ENCODE measurements at regions not wholly inside any gene's neighbourhood (a gene's known extent, or its start where the extent isn't known, plus 50 kb on each side); places are given as distances from the start of the nearest gene placed in this dataset.

DNA sequence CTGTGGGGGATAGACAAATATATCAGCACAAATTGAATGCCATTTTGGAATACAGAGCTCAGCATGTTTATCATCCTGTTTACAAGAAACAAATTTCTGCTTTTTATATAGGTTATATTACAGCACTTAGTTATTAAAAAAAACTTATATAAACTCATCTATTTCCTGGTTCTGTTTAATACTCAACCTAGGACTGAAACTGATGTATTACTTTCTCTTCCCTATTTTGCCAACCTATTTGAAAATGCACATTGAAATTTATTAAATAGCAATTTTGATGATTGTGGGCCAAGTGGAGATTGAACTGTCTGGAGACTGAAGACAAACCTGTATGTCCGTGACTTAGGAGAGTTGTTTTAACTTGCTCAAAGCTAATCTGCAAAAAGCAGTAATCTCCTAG lies 288.3 kb upstream of the ANO3 start:
- Histone ChIP-seq H3K9me2 (ENCODE audit: low read depth, low read length) (no peaks in the 10 kb centered on the region), H3K27ac (ENCODE audit: low read depth, low read length, poor library complexity, severe bottlenecking) (no peak overlapping the region), H3K4me1 (ENCODE audit: insufficient read depth, low read length, severe bottlenecking) (peaks cover 21% of the 10 kb centered on the region), H3K79me2 (ENCODE audit: insufficient read depth, low read length) (no peaks in the 10 kb centered on the region), H2AFZ (ENCODE audit: low read length) (peak overlapping the region; percentile 97; the same call in 1 of the 2 replicates), H3K27me3 (ENCODE audit: insufficient read depth, low read length) (no peaks in the 10 kb centered on the region), H4K20me1 (ENCODE audit: insufficient read depth, low read length) (no peaks in the 10 kb centered on the region), H3K36me3 (ENCODE audit: insufficient read depth, low read length) (no peaks in the 10 kb centered on the region), H3K4me3 (ENCODE audit: low read depth, low read length, poor library complexity, severe bottlenecking) (no peak overlapping the region), H3K9ac (ENCODE audit: low read length) (no peak overlapping the region), H3K9me3 (ENCODE audit: low read length) (no peaks in the 10 kb centered on the region), H3K4me2 (ENCODE audit: low read length) (no peak overlapping the region), H3F3A (ENCODE audit: insufficient read depth, low read length) (no peaks in the 10 kb centered on the region)
- TF ChIP-seq, protein P1, sequence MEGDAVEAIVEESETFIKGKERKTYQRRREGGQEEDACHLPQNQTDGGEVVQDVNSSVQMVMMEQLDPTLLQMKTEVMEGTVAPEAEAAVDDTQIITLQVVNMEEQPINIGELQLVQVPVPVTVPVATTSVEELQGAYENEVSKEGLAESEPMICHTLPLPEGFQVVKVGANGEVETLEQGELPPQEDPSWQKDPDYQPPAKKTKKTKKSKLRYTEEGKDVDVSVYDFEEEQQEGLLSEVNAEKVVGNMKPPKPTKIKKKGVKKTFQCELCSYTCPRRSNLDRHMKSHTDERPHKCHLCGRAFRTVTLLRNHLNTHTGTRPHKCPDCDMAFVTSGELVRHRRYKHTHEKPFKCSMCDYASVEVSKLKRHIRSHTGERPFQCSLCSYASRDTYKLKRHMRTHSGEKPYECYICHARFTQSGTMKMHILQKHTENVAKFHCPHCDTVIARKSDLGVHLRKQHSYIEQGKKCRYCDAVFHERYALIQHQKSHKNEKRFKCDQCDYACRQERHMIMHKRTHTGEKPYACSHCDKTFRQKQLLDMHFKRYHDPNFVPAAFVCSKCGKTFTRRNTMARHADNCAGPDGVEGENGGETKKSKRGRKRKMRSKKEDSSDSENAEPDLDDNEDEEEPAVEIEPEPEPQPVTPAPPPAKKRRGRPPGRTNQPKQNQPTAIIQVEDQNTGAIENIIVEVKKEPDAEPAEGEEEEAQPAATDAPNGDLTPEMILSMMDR (IDR thresholded peaks at IDR 0.05; ENCODE audit: low read length) = no peak
- no peak for TF ChIP-seq EZH2 (IDR thresholded peaks at IDR 0.05; ENCODE audit: borderline replicate concordance, low read length)

DNA sequence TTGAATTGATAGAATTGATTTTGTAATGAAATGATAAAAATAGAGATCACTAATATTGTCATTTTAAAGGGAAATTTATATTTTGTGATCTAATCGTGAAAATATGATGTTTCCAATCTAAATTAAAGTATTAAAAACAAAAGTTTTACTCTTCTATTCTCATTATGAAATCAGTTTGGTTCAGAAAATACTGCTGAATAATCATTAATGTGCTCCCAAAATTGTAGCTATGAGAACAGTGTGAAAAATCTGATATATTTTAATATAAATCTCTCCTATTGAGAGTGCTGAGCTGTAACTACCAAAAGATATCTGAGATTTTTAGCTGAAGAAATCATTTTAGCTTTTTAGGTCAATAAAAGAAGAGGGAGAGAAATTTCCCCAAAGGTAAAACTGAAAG lies 287.5 kb upstream of the ANO3 start:
- Histone ChIP-seq H3K9me2 (ENCODE audit: low read depth, low read length) (no peaks in the 10 kb centered on the region), H3K4me3 (ENCODE audit: low read depth, low read length, poor library complexity, severe bottlenecking) (no peak overlapping the region), H2AFZ (ENCODE audit: low read length) (no peak overlapping the region), H3K79me2 (ENCODE audit: insufficient read depth, low read length) (no peaks in the 10 kb centered on the region), H3K4me1 (ENCODE audit: insufficient read depth, low read length, severe bottlenecking) (peaks cover 21% of the 10 kb centered on the region), H3K27me3 (ENCODE audit: insufficient read depth, low read length) (no peaks in the 10 kb centered on the region), H4K20me1 (ENCODE audit: insufficient read depth, low read length) (no peaks in the 10 kb centered on the region), H3K9me3 (ENCODE audit: low read length) (no peaks in the 10 kb centered on the region), H3K4me2 (ENCODE audit: low read length) (no peak overlapping the region), H3K9ac (ENCODE audit: low read length) (no peak overlapping the region), H3F3A (ENCODE audit: insufficient read depth, low read length) (no peaks in the 10 kb centered on the region), H3K27ac (ENCODE audit: low read depth, low read length, poor library complexity, severe bottlenecking) (no peak overlapping the region), H3K36me3 (ENCODE audit: insufficient read depth, low read length) (no peaks in the 10 kb centered on the region)
- TF ChIP-seq, protein P1 (IDR thresholded peaks at IDR 0.05; ENCODE audit: low read length) = no peak
- no peak for TF ChIP-seq EZH2 (IDR thresholded peaks at IDR 0.05; ENCODE audit: borderline replicate concordance, low read length)

DNA sequence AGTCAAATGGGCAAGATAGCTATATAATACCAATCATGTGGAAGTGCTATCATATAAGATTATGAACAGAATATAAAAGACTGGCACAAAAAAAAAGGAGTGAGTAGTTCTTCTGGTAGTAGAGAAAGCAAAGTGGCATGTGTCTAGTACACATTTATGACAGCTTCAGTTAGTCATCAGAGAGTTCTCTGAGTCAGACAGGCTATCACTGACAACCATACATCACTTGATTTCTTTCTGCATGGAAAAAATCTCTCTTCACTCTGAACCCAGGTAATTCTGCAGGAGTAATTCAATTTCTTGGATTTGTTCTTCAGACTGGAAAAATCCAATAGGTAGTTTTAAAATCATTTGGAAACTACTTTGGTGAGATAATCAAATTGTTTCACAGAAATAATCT lies 286.8 kb upstream of the ANO3 start:
- no peaks in the 10 kb centered on the region for H3K9me2 ChIP-seq (ENCODE audit: low read depth, low read length)
- no peak overlapping the region for H3K4me3 ChIP-seq (ENCODE audit: low read depth, low read length, poor library complexity, severe bottlenecking)
- H3K79me2 ChIP-seq (ENCODE audit: insufficient read depth, low read length) = no peaks in the 10 kb centered on the region
- no peaks in the 10 kb centered on the region for H3F3A ChIP-seq (ENCODE audit: insufficient read depth, low read length)
- no peak overlapping the region for H3K27ac ChIP-seq (ENCODE audit: low read depth, low read length, poor library complexity, severe bottlenecking)
- no peak overlapping the region for H2AFZ ChIP-seq (ENCODE audit: low read length)
- no peak overlapping the region for H3K9ac ChIP-seq (ENCODE audit: low read length)
- TF ChIP-seq, protein P1 (IDR thresholded peaks at IDR 0.05; ENCODE audit: low read length) = no peak
- no peak for TF ChIP-seq EZH2 (IDR thresholded peaks at IDR 0.05; ENCODE audit: borderline replicate concordance, low read length)
- no peak overlapping the region for H3K4me2 ChIP-seq (ENCODE audit: low read length)
- H4K20me1 ChIP-seq (ENCODE audit: insufficient read depth, low read length) = no peaks in the 10 kb centered on the region
- no peaks in the 10 kb centered on the region for H3K27me3 ChIP-seq (ENCODE audit: insufficient read depth, low read length)
- H3K4me1 ChIP-seq (ENCODE audit: insufficient read depth, low read length, severe bottlenecking) = peaks cover 21% of the 10 kb centered on the region
- H3K9me3 ChIP-seq (ENCODE audit: low read length) = no peaks in the 10 kb centered on the region
- H3K36me3 ChIP-seq (ENCODE audit: insufficient read depth, low read length) = no peaks in the 10 kb centered on the region
